ENCODE measurements at regions not wholly inside any gene's neighbourhood (a gene's known extent, or its start where the extent isn't known, plus 50 kb on each side); places are given as distances from the start of the nearest gene placed in this dataset.
A peak's percentile ranks its signal among the peaks of the same experiment; 100 is the strongest.

- Histone ChIP-seq H3K36me3 (no peaks in the 10 kb centered on the region), H3K4me3 (no peak overlapping the region), H3K27ac (no peak overlapping the region), H3K9me3 (no peaks in the 10 kb centered on the region), H3K4me1 (no peaks in the 10 kb centered on the region), H3K27me3 (no peaks in the 10 kb centered on the region)
- TF ChIP-seq CTCF (IDR thresholded peaks at IDR 0.05) (no peak), POLR2A (IDR thresholded peaks at IDR 0.05) (no peak)
- ATAC-seq (no peak), DNase-seq (no peak)
- WGBS (ENCODE audit: insufficient coverage, low coverage, low lambda C conversion rate, missing lambda C conversion rate): 85% methylated on average over 5 of the region's 5 CpGs
- intact Hi-C loops (cut with DNase I): no loop called here
Measured at GRCh38 chr9:73494894-73495293, 343.2 kb downstream of the ANXA1 start.

GRCh38 chr9:73497796-73498195, 346.1 kb downstream of the ANXA1 start:
- Histone ChIP-seq H3K9me3 (no peaks in the 10 kb centered on the region), H3K4me3 (no peak overlapping the region), H3K27ac (no peak overlapping the region), H3K4me1 (no peaks in the 10 kb centered on the region), H3K27me3 (no peaks in the 10 kb centered on the region), H3K36me3 (no peaks in the 10 kb centered on the region)
- WGBS (ENCODE audit: insufficient coverage, low coverage, low lambda C conversion rate, missing lambda C conversion rate): 43% methylated on average over 2 of the region's 2 CpGs
- intact Hi-C loops (cut with DNase I): no loop called here
- DNase-seq: no peak
- ATAC-seq: no peak
- no peak for TF ChIP-seq CTCF (IDR thresholded peaks at IDR 0.05)
- TF ChIP-seq POLR2A (IDR thresholded peaks at IDR 0.05): no peak

- Histone ChIP-seq H3K4me1 (no peaks in the 10 kb centered on the region), H3K4me3 (no peak overlapping the region), H3K27me3 (no peaks in the 10 kb centered on the region), H3K9me3 (no peaks in the 10 kb centered on the region), H3K36me3 (no peaks in the 10 kb centered on the region), H3K27ac (no peak overlapping the region)
- DNase-seq (no peak), ATAC-seq (peak in 2 of 4 donors; percentile 19 to 28)
- intact Hi-C loops (cut with DNase I): no loop called here
- WGBS (ENCODE audit: insufficient coverage, low coverage, low lambda C conversion rate, missing lambda C conversion rate): 19% methylated on average over 4 of the region's 4 CpGs
- TF ChIP-seq POLR2A (IDR thresholded peaks at IDR 0.05): no peak
- TF ChIP-seq CTCF (IDR thresholded peaks at IDR 0.05): no peak
Measured at GRCh38 chr9:73515216-73515615, 363.6 kb downstream of the ANXA1 start.

- intact Hi-C loops (cut with DNase I): no loop called here
- Histone ChIP-seq H3K36me3 (no peaks in the 10 kb centered on the region), H3K27ac (no peak overlapping the region), H3K9me3 (no peaks in the 10 kb centered on the region), H3K4me3 (no peak overlapping the region), H3K27me3 (no peaks in the 10 kb centered on the region), H3K4me1 (no peaks in the 10 kb centered on the region)
- ATAC-seq: no peak
- DNase-seq: no peak
- 56% methylated on average over 2 of the region's 2 CpGs for WGBS (ENCODE audit: insufficient coverage, low coverage, low lambda C conversion rate, missing lambda C conversion rate)
- no peak for TF ChIP-seq POLR2A (IDR thresholded peaks at IDR 0.05)
- no peak for TF ChIP-seq CTCF (IDR thresholded peaks at IDR 0.05)
Measured at GRCh38 chr9:73523391-73523790, 371.7 kb downstream of the ANXA1 start.

- intact Hi-C loops (cut with DNase I): no loop called here
- Histone ChIP-seq H3K4me3 (no peak overlapping the region), H3K27me3 (no peaks in the 10 kb centered on the region), H3K36me3 (no peaks in the 10 kb centered on the region), H3K4me1 (no peaks in the 10 kb centered on the region), H3K27ac (no peak overlapping the region), H3K9me3 (no peaks in the 10 kb centered on the region)
- 100% methylated on average over 1 of the region's 1 CpG for WGBS (ENCODE audit: insufficient coverage, low coverage, low lambda C conversion rate, missing lambda C conversion rate)
- DNase-seq (no peak), ATAC-seq (no peak)
- TF ChIP-seq CTCF (IDR thresholded peaks at IDR 0.05): no peak
Measured at GRCh38 chr9:73525350-73525749, 373.7 kb downstream of the ANXA1 start.
